Naive thymus-derived CD4-positive, alpha-beta T cell (primary cell): ENCODE measurements at regions not wholly inside any gene's neighbourhood (a gene's known extent, or its start where the extent isn't known, plus 50 kb on each side); places are given as distances from the start of the nearest gene placed in this dataset.

Experiments used
- ATAC-seq: fragments of 150-1000 bp; cut with Tn5 transposase; 2 replicates; pipeline ENCODE4 v1.10.0; 2021; ENCODE audit warnings: mild to moderate bottlenecking, moderate library complexity
- CTCF ChIA-PET: fragments of 350-600 bp; sonication (Branson Sonifier 250); formaldehyde crosslinking; loops from one replicate; lab custom pipeline; 2021; ENCODE audit warnings: antibody characterized with exemption; lab: Charles Lee
- POLR2A ChIA-PET: fragments of 350-600 bp; sonication (Branson Sonifier 250); formaldehyde crosslinking; loops from one replicate; lab custom pipeline; 2021; ENCODE audit warnings: antibody characterized with exemption, inconsistent platforms; lab: Charles Lee
- DNase-seq, 9 donors: peaks; one replicate each; pipeline versions ENCODE4 v3.0.0 to v3.0.0-alpha.2; 2020 to 2022; ENCODE audit warnings: mixed read lengths in 1 of 9
- H3K27ac ChIP-seq: one replicate; pipeline ENCODE4 v1.7.0; 2013; ENCODE audit warnings: mild to moderate bottlenecking, low read depth, low read length, moderate library complexity
- H3K27me3 ChIP-seq, 2 donors: one replicate each; pipeline ENCODE4 v1.7.0; 2013; ENCODE audit warnings: low read length in 2 of 2, mild to moderate bottlenecking in 2 of 2, moderate library complexity in 2 of 2; ENCODE audit not compliant: control insufficient read depth in 2 of 2, insufficient read depth in 2 of 2
- H3K36me3 ChIP-seq, 3 experiments: 1 replicate in 2 of 3; 2 replicates in 1 of 3; pipeline ENCODE4 v1.7.0; 2013; ENCODE audit warnings: low read length in 3 of 3, mild to moderate bottlenecking in 3 of 3, moderate library complexity in 1 of 3; ENCODE audit not compliant: insufficient read depth in 3 of 3, control insufficient read depth in 2 of 3
- H3K4me1 ChIP-seq, 2 donors: one replicate each; pipeline ENCODE4 v1.7.0; 2013; ENCODE audit warnings: low read length in 2 of 2, mild to moderate bottlenecking in 2 of 2, moderate library complexity in 1 of 2; ENCODE audit not compliant: control insufficient read depth in 2 of 2, insufficient read depth in 2 of 2
- H3K4me3 ChIP-seq: 2 replicates; pipeline ENCODE4 v1.7.0; 2013; ENCODE audit warnings: mild to moderate bottlenecking, low read length
- H3K9me3 ChIP-seq, 3 experiments: 1 replicate in 2 of 3; 2 replicates in 1 of 3; pipeline ENCODE4 v1.7.0; 2013; ENCODE audit warnings: low read length in 3 of 3; ENCODE audit not compliant: control insufficient read depth in 2 of 3
- H3K27ac Mint-ChIP-seq, 9 donors: one replicate each; pipeline ENCODE4 v1.8.0; 2020 to 2022; ENCODE audit warnings: mixed read lengths in 9 of 9, mild to moderate bottlenecking in 8 of 9, moderate library complexity in 5 of 9, inconsistent platforms in 2 of 9
- H3K27me3 Mint-ChIP-seq, 5 donors: one replicate each; pipeline ENCODE4 v1.8.0; 2021 to 2022; ENCODE audit warnings: mixed read lengths in 5 of 5, mild to moderate bottlenecking in 1 of 5
- H3K36me3 Mint-ChIP-seq, 5 donors: one replicate each; pipeline ENCODE4 v1.8.0; 2020 to 2022; ENCODE audit warnings: mixed read lengths in 5 of 5, mild to moderate bottlenecking in 3 of 5, inconsistent platforms in 1 of 5
- H3K4me1 Mint-ChIP-seq, 7 donors: one replicate each; pipeline ENCODE4 v1.8.0; 2020 to 2022; ENCODE audit warnings: mixed read lengths in 7 of 7, mild to moderate bottlenecking in 3 of 7, inconsistent platforms in 1 of 7
- H3K4me3 Mint-ChIP-seq, 10 donors: one replicate each; pipeline ENCODE4 v1.8.0; 2020 to 2022; ENCODE audit warnings: mild to moderate bottlenecking in 10 of 10, mixed read lengths in 10 of 10, moderate library complexity in 6 of 10, inconsistent platforms in 2 of 10
- H3K9me3 Mint-ChIP-seq, 11 donors: one replicate each; pipeline ENCODE4 v1.8.0; 2020 to 2022; ENCODE audit warnings: mixed read lengths in 11 of 11, mild to moderate bottlenecking in 4 of 11, inconsistent platforms in 1 of 11, moderate library complexity in 1 of 11
- intact Hi-C, 2 donors: fragments of 100-400 bp; cut with micrococcal nuclease; formaldehyde crosslinking; loops; one replicate each; pipeline ENCODE4 v1.15.1; 2023

DNA sequence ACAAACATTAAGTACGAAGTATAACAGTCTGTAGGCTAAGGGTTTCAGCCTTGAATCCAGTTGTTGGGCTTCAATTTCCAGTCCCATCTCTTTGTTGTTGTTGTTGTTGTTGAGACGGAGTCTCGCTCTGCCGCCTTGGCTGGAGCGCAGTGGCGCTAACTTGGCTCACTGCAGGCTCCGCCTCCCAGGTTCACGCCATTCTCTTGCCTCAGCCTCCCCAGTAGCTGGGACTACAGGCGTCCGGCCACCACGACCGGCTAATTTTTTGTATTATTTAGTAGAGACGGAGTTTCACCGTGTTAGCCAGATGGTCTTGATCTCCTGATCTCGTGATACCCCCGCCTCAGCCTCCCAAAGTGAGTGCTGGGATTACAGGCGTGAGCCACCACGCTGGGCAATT is 464.9 kb downstream of the ANKRD7 start:
- DNase-seq (no peak), ATAC-seq (no peak)
- ChIA-PET CTCF (no interaction called here), POLR2A (no interaction called here)
- H3K4me3 Mint-ChIP-seq = no peak overlapping the region
- no peaks in the 10 kb centered on the region for H3K27me3 Mint-ChIP-seq
- no peaks in the 10 kb centered on the region for H3K9me3 ChIP-seq
- peaks cover 0 to 14% (median 3%) of the 10 kb centered on the region in 11 donors for H3K9me3 Mint-ChIP-seq
- H3K36me3 Mint-ChIP-seq = no peaks in the 10 kb centered on the region
- no peaks in the 10 kb centered on the region for H3K4me1 ChIP-seq
- intact Hi-C loops = no loop called here
- no peak overlapping the region for H3K27ac ChIP-seq
- H3K4me3 ChIP-seq = no peak overlapping the region
- H3K36me3 ChIP-seq = no peaks in the 10 kb centered on the region
- H3K27ac Mint-ChIP-seq = no peak overlapping the region
- H3K4me1 Mint-ChIP-seq = no peaks in the 10 kb centered on the region
- no peaks in the 10 kb centered on the region for H3K27me3 ChIP-seq

- no peaks in the 10 kb centered on the region for H3K4me1 Mint-ChIP-seq
- no peak overlapping the region for H3K27ac Mint-ChIP-seq
Observed at GRCh38 chr7:118696879-118697278, 472.4 kb downstream of the ANKRD7 start.

DNA sequence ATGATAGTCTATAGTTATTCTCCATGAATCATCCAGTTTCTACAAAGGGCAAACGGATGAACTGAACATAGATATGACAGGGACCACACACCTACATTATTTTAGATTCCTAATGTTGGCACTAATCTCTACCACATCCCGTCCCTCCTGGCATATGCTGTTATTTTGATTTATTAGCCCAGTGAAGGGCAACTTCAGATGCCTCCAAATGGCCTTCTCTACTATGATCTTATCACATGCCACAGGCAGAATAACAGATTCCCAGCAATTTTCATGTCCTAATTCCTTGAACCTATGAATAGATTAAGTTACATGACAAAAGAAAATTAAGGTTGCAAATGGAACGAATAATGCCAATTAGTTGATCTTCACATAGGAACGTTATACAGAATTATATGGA is 474.7 kb downstream of the ANKRD7 start:
- no peak overlapping the region for H3K4me3 ChIP-seq

More at GRCh38 chr7:118696879-118697278, 472.4 kb downstream of the ANKRD7 start:
- CTCF ChIA-PET = no interaction called here
- no peak for ATAC-seq
- no peak for DNase-seq
- Mint-ChIP-seq H3K36me3 (no peaks in the 10 kb centered on the region), H3K4me3 (no peak overlapping the region), H3K9me3 (peaks cover 0 to 26% (median 3%) of the 10 kb centered on the region in 11 donors), H3K27me3 (no peaks in the 10 kb centered on the region)
- H3K4me1 ChIP-seq = no peaks in the 10 kb centered on the region
- intact Hi-C loops = no loop called here
- H3K27ac ChIP-seq = no peak overlapping the region
- POLR2A ChIA-PET = no interaction called here
- no peaks in the 10 kb centered on the region for H3K27me3 ChIP-seq
- H3K36me3 ChIP-seq = no peaks in the 10 kb centered on the region
- no peaks in the 10 kb centered on the region for H3K9me3 ChIP-seq
- H3K4me3 ChIP-seq = no peak overlapping the region

GRCh38 chr7:118708741-118709140 is 484.2 kb downstream of the ANKRD7 start:
- H3K4me1 ChIP-seq = no peaks in the 10 kb centered on the region

More for the DNA sequence above, 474.7 kb downstream of the ANKRD7 start:
- no peak overlapping the region for H3K27ac Mint-ChIP-seq
- H3K27me3 ChIP-seq = no peaks in the 10 kb centered on the region
- H3K9me3 Mint-ChIP-seq = peaks cover 0 to 17% (median 2%) of the 10 kb centered on the region in 11 donors
- H3K36me3 ChIP-seq = no peaks in the 10 kb centered on the region
- H3K4me3 Mint-ChIP-seq = no peak overlapping the region
- ChIA-PET POLR2A (no interaction called here), CTCF (no interaction called here)
- H3K27me3 Mint-ChIP-seq = no peaks in the 10 kb centered on the region
- no peak overlapping the region for H3K27ac ChIP-seq
- H3K4me1 Mint-ChIP-seq = no peaks in the 10 kb centered on the region
- H3K9me3 ChIP-seq = no peaks in the 10 kb centered on the region
- intact Hi-C loops = no loop called here
- ATAC-seq (no peak), DNase-seq (no peak)
- no peaks in the 10 kb centered on the region for H3K4me1 ChIP-seq
- H3K36me3 Mint-ChIP-seq = no peaks in the 10 kb centered on the region

GRCh38 chr7:118711688-118712087 is 487.2 kb downstream of the ANKRD7 start:
- no peak for DNase-seq
- intact Hi-C loops = no loop called here
- POLR2A ChIA-PET = no interaction called here
- CTCF ChIA-PET = no interaction called here
- H3K9me3 Mint-ChIP-seq = no peaks in the 10 kb centered on the region
- Histone ChIP-seq H3K36me3 (no peaks in the 10 kb centered on the region), H3K4me1 (no peaks in the 10 kb centered on the region), H3K27ac (no peak overlapping the region), H3K27me3 (no peaks in the 10 kb centered on the region), H3K9me3 (no peaks in the 10 kb centered on the region), H3K4me3 (no peak overlapping the region)
- H3K27me3 Mint-ChIP-seq = no peaks in the 10 kb centered on the region
- no peak for ATAC-seq
- no peaks in the 10 kb centered on the region for H3K4me1 Mint-ChIP-seq
- no peak overlapping the region for H3K4me3 Mint-ChIP-seq
- H3K27ac Mint-ChIP-seq = no peak overlapping the region
- no peaks in the 10 kb centered on the region for H3K36me3 Mint-ChIP-seq

More at GRCh38 chr7:118708741-118709140, 484.2 kb downstream of the ANKRD7 start:
- Mint-ChIP-seq H3K36me3 (no peaks in the 10 kb centered on the region), H3K4me1 (no peaks in the 10 kb centered on the region), H3K9me3 (no peaks in the 10 kb centered on the region), H3K27me3 (no peaks in the 10 kb centered on the region), H3K27ac (no peak overlapping the region), H3K4me3 (no peak overlapping the region)
- no peak overlapping the region for H3K27ac ChIP-seq
- no peaks in the 10 kb centered on the region for H3K36me3 ChIP-seq
- ChIA-PET POLR2A (no interaction called here), CTCF (no interaction called here)
- DNase-seq (no peak), ATAC-seq (no peak)
- no peaks in the 10 kb centered on the region for H3K9me3 ChIP-seq
- no peaks in the 10 kb centered on the region for H3K27me3 ChIP-seq
- no peak overlapping the region for H3K4me3 ChIP-seq
- intact Hi-C loops = no loop called here

GRCh38 chr7:118713039-118713438 is 488.5 kb downstream of the ANKRD7 start:
- no peaks in the 10 kb centered on the region for H3K4me1 Mint-ChIP-seq
- Histone ChIP-seq H3K27ac (no peak overlapping the region), H3K4me1 (no peaks in the 10 kb centered on the region), H3K4me3 (no peak overlapping the region), H3K27me3 (no peaks in the 10 kb centered on the region), H3K9me3 (no peaks in the 10 kb centered on the region), H3K36me3 (no peaks in the 10 kb centered on the region)
- ATAC-seq = no peak
- no peak overlapping the region for H3K4me3 Mint-ChIP-seq
- no peak overlapping the region for H3K27ac Mint-ChIP-seq
- POLR2A ChIA-PET = no interaction called here
- no peaks in the 10 kb centered on the region for H3K36me3 Mint-ChIP-seq
- CTCF ChIA-PET = no interaction called here
- intact Hi-C loops = no loop called here
- peaks cover 0 to 2% (median 0%) of the 10 kb centered on the region in 11 donors for H3K9me3 Mint-ChIP-seq
- no peak for DNase-seq
- H3K27me3 Mint-ChIP-seq = no peaks in the 10 kb centered on the region

DNA sequence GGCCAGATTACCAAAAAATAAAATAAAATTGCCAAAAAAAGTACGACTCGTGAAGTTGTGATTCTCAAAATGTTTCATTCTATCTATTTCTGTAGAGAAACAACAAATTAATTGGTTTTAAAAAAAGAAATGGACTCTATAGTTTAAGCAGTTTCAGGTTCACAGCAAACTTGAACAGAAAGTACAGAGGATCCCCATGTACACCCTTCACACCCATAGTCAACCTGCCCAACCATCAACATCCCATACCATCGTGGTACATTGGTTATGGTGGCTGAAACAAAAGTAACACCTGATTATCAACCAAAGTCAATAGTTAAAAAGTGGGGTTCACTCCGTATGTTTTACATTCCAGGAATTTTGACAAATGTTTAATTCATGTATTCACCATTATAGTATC is 496.1 kb downstream of the ANKRD7 start:
- DNase-seq (no peak), ATAC-seq (no peak)
- Mint-ChIP-seq H3K4me1 (no peaks in the 10 kb centered on the region), H3K27me3 (no peaks in the 10 kb centered on the region), H3K27ac (no peak overlapping the region), H3K36me3 (no peaks in the 10 kb centered on the region), H3K9me3 (peaks cover 0 to 14% (median 0%) of the 10 kb centered on the region in 11 donors), H3K4me3 (no peak overlapping the region)
- H3K9me3 ChIP-seq = no peaks in the 10 kb centered on the region
- no peaks in the 10 kb centered on the region for H3K36me3 ChIP-seq
- H3K4me3 ChIP-seq = no peak overlapping the region
- intact Hi-C loops = no loop called here
- H3K27me3 ChIP-seq = no peaks in the 10 kb centered on the region
- POLR2A ChIA-PET = no interaction called here
- H3K27ac ChIP-seq = no peak overlapping the region
- no peaks in the 10 kb centered on the region for H3K4me1 ChIP-seq
- CTCF ChIA-PET = no interaction called here
